ENCODE measurements at regions not wholly inside any gene's neighbourhood (a gene's known extent, or its start where the extent isn't known, plus 50 kb on each side); places are given as distances from the start of the nearest gene placed in this dataset.

DNA sequence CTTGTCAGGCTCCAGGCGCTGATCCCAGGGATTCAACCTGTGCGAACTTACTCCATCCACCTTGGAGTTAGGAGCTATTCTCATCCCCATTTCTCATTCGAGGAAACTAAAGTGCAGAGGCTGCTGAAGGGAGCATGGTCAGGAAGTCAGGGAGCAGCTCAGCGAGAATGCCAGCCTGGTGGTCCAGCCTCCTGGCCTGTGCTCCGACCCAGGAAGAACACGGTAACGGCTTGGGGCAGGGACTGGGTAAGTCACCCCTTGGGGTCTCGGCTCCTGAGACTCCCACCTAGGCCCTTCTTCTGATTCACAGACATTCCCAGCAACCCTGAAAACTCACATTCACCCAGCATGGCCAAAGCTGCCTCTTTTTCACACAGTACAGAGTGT lies 132.8 kb downstream of the CRYBB2 start:
- Histone ChIP-seq H3K4me2 (ENCODE audit: low read length) (no peak overlapping the region), H3K4me1 (ENCODE audit: control insufficient read depth, low read length) (no peaks in the 10 kb centered on the region), H3K27me3 (ENCODE audit: control insufficient read depth, low read length) (no peaks in the 10 kb centered on the region), H3K9me3 (ENCODE audit: control insufficient read depth, insufficient read depth, low read length) (no peaks in the 10 kb centered on the region), H3K79me2 (ENCODE audit: control insufficient read depth, low read length) (no peaks in the 10 kb centered on the region), H3K4me3 (ENCODE audit: low read length) (no peak overlapping the region), H3K36me3 (ENCODE audit: control insufficient read depth, low read length) (peaks cover 40% of the 10 kb centered on the region), H4K20me1 (ENCODE audit: control insufficient read depth, insufficient read depth, low read depth, low read length) (no peaks in the 10 kb centered on the region), H3K27ac (ENCODE audit: low read depth, low read length) (no peak overlapping the region), H3F3A (ENCODE audit: control insufficient read depth, insufficient read depth) (no peaks in the 10 kb centered on the region), H3K9me2 (replicated peaks; ENCODE audit: control insufficient read depth, low read length) (no peaks in the 10 kb centered on the region)
- TF ChIP-seq, protein P1, sequence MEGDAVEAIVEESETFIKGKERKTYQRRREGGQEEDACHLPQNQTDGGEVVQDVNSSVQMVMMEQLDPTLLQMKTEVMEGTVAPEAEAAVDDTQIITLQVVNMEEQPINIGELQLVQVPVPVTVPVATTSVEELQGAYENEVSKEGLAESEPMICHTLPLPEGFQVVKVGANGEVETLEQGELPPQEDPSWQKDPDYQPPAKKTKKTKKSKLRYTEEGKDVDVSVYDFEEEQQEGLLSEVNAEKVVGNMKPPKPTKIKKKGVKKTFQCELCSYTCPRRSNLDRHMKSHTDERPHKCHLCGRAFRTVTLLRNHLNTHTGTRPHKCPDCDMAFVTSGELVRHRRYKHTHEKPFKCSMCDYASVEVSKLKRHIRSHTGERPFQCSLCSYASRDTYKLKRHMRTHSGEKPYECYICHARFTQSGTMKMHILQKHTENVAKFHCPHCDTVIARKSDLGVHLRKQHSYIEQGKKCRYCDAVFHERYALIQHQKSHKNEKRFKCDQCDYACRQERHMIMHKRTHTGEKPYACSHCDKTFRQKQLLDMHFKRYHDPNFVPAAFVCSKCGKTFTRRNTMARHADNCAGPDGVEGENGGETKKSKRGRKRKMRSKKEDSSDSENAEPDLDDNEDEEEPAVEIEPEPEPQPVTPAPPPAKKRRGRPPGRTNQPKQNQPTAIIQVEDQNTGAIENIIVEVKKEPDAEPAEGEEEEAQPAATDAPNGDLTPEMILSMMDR (IDR thresholded peaks at IDR 0.05; ENCODE audit: low read depth, low read length, poor library complexity, severe bottlenecking), result no peak
- TF ChIP-seq EZH2phosphoT487 (IDR thresholded peaks at IDR 0.05; ENCODE audit: borderline replicate concordance, low read length), result no peak

DNA sequence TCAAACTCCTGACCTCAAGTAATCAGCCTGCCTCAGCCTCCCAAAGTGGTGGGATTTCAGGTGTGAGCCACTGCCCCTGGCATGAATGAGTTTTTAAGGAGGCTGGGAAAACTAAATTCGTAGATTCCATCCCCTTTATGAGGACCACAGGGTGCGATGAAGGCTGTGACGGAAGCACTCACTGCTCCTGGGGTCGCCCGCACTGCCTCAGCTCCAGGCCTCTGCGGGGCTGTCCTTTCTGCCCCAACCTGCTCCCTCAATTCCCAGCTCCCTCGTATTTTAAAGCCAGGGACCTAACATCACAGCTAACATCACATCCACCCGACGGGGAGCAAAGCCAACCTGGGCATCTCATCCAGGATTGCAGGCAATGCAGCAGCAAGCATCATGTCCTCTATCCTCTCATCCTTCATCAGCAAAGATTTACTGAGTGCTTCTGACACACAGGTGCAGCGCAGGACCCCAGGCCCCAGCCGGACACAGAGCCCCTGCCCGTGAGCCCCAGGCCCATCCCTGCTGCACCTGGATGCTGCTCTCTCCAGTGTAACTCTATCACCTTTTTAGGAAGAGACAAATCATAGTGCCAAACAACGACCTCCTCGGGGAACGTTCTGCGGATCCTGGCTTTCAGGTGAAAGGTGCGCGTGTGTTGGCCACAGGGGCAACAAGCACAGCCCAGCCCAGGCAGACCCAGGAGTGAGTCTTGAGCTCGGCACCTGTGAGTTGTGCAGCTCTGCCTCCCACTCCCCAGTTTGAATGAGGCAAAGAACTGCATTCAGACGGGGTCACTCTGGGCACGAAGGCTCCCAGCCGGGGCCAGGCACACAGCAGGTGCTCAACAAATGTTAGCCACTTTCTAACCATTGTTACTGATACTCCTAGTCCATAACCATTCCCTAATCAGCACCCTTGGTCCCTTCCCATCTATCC lies 134.3 kb downstream of the CRYBB2 start:
- Histone ChIP-seq H4K20me1 (ENCODE audit: control insufficient read depth, insufficient read depth, low read depth, low read length) (no peaks in the 10 kb centered on the region), H3K27ac (ENCODE audit: low read depth, low read length) (no peak overlapping the region), H3K9me2 (replicated peaks; ENCODE audit: control insufficient read depth, low read length) (no peaks in the 10 kb centered on the region), H3K4me1 (ENCODE audit: control insufficient read depth, low read length) (no peaks in the 10 kb centered on the region), H3K4me3 (ENCODE audit: low read length) (no peak overlapping the region), H3K9me3 (ENCODE audit: control insufficient read depth, insufficient read depth, low read length) (no peaks in the 10 kb centered on the region), H3K36me3 (ENCODE audit: control insufficient read depth, low read length) (peaks cover 41% of the 10 kb centered on the region), H3K27me3 (ENCODE audit: control insufficient read depth, low read length) (no peaks in the 10 kb centered on the region), H3K79me2 (ENCODE audit: control insufficient read depth, low read length) (no peaks in the 10 kb centered on the region), H3K4me2 (ENCODE audit: low read length) (no peak overlapping the region), H3F3A (ENCODE audit: control insufficient read depth, insufficient read depth) (no peaks in the 10 kb centered on the region)
- TF ChIP-seq EZH2phosphoT487 (IDR thresholded peaks at IDR 0.05; ENCODE audit: borderline replicate concordance, low read length), result no peak
- TF ChIP-seq, protein P1 (IDR thresholded peaks at IDR 0.05; ENCODE audit: low read depth, low read length, poor library complexity, severe bottlenecking), result no peak

DNA sequence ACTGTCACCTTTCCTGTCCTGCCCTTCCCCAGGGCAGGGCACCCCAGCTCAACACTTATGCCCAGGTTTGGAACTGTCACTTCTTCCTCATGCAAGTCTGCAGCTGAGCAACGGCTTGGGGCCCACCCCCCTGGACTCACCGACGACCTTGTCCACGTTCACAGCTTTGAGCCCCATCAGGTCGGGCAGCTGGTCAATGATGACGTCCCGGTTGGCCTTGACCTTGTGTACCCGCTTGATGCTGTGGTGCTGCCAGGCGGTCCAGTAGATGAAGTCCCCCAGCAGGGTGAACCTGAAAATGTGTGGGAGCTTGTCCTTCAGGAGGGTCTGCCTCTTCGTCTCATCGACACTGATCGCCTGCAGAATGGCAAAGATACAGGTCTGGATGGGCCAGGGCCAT lies 135.0 kb downstream of the CRYBB2 start:
- Histone ChIP-seq H3K9me3 (ENCODE audit: control insufficient read depth, insufficient read depth, low read length) (no peaks in the 10 kb centered on the region), H3K79me2 (ENCODE audit: control insufficient read depth, low read length) (no peaks in the 10 kb centered on the region), H3K27ac (ENCODE audit: low read depth, low read length) (no peak overlapping the region), H3K36me3 (ENCODE audit: control insufficient read depth, low read length) (peaks cover 42% of the 10 kb centered on the region), H3K4me3 (ENCODE audit: low read length) (no peak overlapping the region), H3K4me2 (ENCODE audit: low read length) (no peak overlapping the region), H3K27me3 (ENCODE audit: control insufficient read depth, low read length) (no peaks in the 10 kb centered on the region), H3K4me1 (ENCODE audit: control insufficient read depth, low read length) (no peaks in the 10 kb centered on the region), H3F3A (ENCODE audit: control insufficient read depth, insufficient read depth) (no peaks in the 10 kb centered on the region), H3K9me2 (replicated peaks; ENCODE audit: control insufficient read depth, low read length) (no peaks in the 10 kb centered on the region), H4K20me1 (ENCODE audit: control insufficient read depth, insufficient read depth, low read depth, low read length) (no peaks in the 10 kb centered on the region)
- TF ChIP-seq EZH2phosphoT487 (IDR thresholded peaks at IDR 0.05; ENCODE audit: borderline replicate concordance, low read length), result no peak
- TF ChIP-seq, protein P1 (IDR thresholded peaks at IDR 0.05; ENCODE audit: low read depth, low read length, poor library complexity, severe bottlenecking), result no peak
